Lower leg skin (tissue), 4 donors: ENCODE measurements at regions not wholly inside any gene's neighbourhood (a gene's known extent, or its start where the extent isn't known, plus 50 kb on each side); places are given as distances from the start of the nearest gene placed in this dataset.

Source experiments
- DNase-seq, 2 donors: peaks; one replicate each; pipeline ENCODE4 v3.0.0-alpha.2; 2019; ENCODE audit warnings: low spot score in 2 of 2
- H3K4me3 ChIP-seq: fragments of 200-600 bp; sonication (generic); 2 replicates; pipeline ENCODE4 v1.5.1; 2017; ENCODE audit warnings: mild to moderate bottlenecking, low read depth; ENCODE audit not compliant: poor library complexity, severe bottlenecking
- CTCF ChIP-seq, 3 donors: fragments of 450-650 bp; IDR thresholded peaks; one replicate each; pipeline ENCODE4 v1.5.1; 2016; ENCODE audit warnings: antibody characterized with exemption in 3 of 3, mild to moderate bottlenecking in 3 of 3, moderate library complexity in 2 of 3
- POLR2A ChIP-seq, 2 donors: fragments of 450-650 bp; IDR thresholded peaks; one replicate each; pipeline ENCODE4 v1.6.1; 2016 to 2017; ENCODE audit warnings: antibody characterized with exemption in 2 of 2, mild to moderate bottlenecking in 1 of 2, moderate library complexity in 1 of 2
- WGBS, 2 donors: methylation state at CpG; one replicate each; pipeline ENCODE4 v1.1.5; 2018; 5-methylcytosine and 5-hydroxymethylcytosine counted together
- intact Hi-C: fragments of 100-400 bp; cut with DNase I; formaldehyde crosslinking; loops from one replicate; pipeline ENCODE4 v1.15.0; 2023; ENCODE audit warnings: low total_unique reads

- no peak for TF ChIP-seq CTCF (IDR thresholded peaks at IDR 0.05)
- TF ChIP-seq POLR2A (IDR thresholded peaks at IDR 0.05) = no peak
- intact Hi-C loops = no loop called here
- WGBS, 2 donors = 84 to 88% methylated on average over 9 of the region's 9 CpGs
- H3K4me3 ChIP-seq = no peak overlapping the region
- no peak for DNase-seq
These were observed 980.6 kb downstream of the VRK1 start for GRCh38 chr14:97777622-97778355.

GRCh38 chr14:97779140-97779539 lies 982.0 kb downstream of the VRK1 start:
- intact Hi-C loops = no loop called here
- TF ChIP-seq POLR2A (IDR thresholded peaks at IDR 0.05) (no peak), CTCF (IDR thresholded peaks at IDR 0.05) (no peak)
- H3K4me3 ChIP-seq = no peak overlapping the region
- no peak for DNase-seq
- WGBS, 2 donors = 59 to 68% methylated on average over 5 of the region's 5 CpGs

GRCh38 chr14:97780804-97781203 lies 983.6 kb downstream of the VRK1 start:
- no peak for DNase-seq
- intact Hi-C loops = no loop called here
- H3K4me3 ChIP-seq = no peak overlapping the region
- TF ChIP-seq POLR2A (IDR thresholded peaks at IDR 0.05) (no peak), CTCF (IDR thresholded peaks at IDR 0.05) (no peak)
- 81 to 92% methylated on average over 5 of the region's 5 CpGs for WGBS, 2 donors

GRCh38 chr14:97781961-97782360 lies 984.8 kb downstream of the VRK1 start:
- WGBS, 2 donors = 80 to 90% methylated on average over 5 of the region's 5 CpGs
- no peak overlapping the region for H3K4me3 ChIP-seq
- TF ChIP-seq CTCF (IDR thresholded peaks at IDR 0.05) = no peak
- intact Hi-C loops = no loop called here
- DNase-seq = no peak

- DNase-seq = no peak
- no peak for TF ChIP-seq CTCF (IDR thresholded peaks at IDR 0.05)
- TF ChIP-seq POLR2A (IDR thresholded peaks at IDR 0.05) = no peak
- no peak overlapping the region for H3K4me3 ChIP-seq
- intact Hi-C loops = no loop called here
- WGBS, 2 donors = 84 to 92% methylated on average over 8 of the region's 8 CpGs
These were observed 985.8 kb downstream of the VRK1 start for GRCh38 chr14:97782871-97783414.

- no peak overlapping the region for H3K4me3 ChIP-seq
- intact Hi-C loops = no loop called here
- no peak for DNase-seq
- no peak for TF ChIP-seq POLR2A (IDR thresholded peaks at IDR 0.05)
- TF ChIP-seq CTCF (IDR thresholded peaks at IDR 0.05) = no peak
- 91 to 93% methylated on average over 1 of the region's 1 CpG for WGBS, 2 donors
These were observed 988.3 kb downstream of the VRK1 start for GRCh38 chr14:97785495-97785894.
